ENCODE measurements at regions not wholly inside any gene's neighbourhood (a gene's known extent, or its start where the extent isn't known, plus 50 kb on each side); places are given as distances from the start of the nearest gene placed in this dataset.

DNA sequence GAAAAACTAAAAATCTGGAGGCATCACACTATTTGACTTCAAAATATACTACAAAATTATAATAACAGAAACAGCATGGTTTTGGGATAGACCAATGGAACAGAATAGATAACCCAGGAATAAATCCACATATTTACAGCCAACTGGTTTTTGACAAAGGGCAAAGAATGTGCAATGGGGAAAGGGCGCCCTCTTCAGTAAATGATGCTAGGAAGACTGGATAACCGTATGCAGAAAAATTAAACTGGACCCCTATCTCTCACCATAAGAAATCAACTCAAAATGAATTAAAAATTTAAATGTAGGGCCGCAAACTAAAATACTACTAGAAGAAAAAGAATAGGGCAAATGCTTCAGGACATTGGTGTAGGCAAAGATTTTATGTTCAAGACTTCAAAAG, 440.5 kb upstream of the SGCG start:
- H3K36me3 ChIP-seq, result no peaks in the 10 kb centered on the region
- no peaks in the 10 kb centered on the region for H3K4me1 ChIP-seq
- no peak for DNase-seq (ENCODE audit: low spot score)
- no peak overlapping the region for H3K27ac ChIP-seq
- H3K27me3 ChIP-seq, result no peaks in the 10 kb centered on the region
- TF ChIP-seq CTCF (IDR thresholded peaks at IDR 0.05), result no peak
- H3K4me3 ChIP-seq, result no peak overlapping the region
- peaks cover 0 to 5% of the 10 kb centered on the region in 2 donors for H3K9me3 ChIP-seq

- no peak for DNase-seq (ENCODE audit: low spot score)
Observed at GRCh38 chr13:22744688-22745452, 435.9 kb upstream of the SGCG start.

GRCh38 chr13:22748866-22749577, 431.8 kb upstream of the SGCG start:
- Histone ChIP-seq H3K4me1 (no peaks in the 10 kb centered on the region), H3K9me3 (peaks cover 0 to 8% of the 10 kb centered on the region in 2 donors), H3K4me3 (no peak overlapping the region), H3K27ac (no peak overlapping the region), H3K27me3 (no peaks in the 10 kb centered on the region), H3K36me3 (no peaks in the 10 kb centered on the region)
- no peak for DNase-seq (ENCODE audit: low spot score)
- no peak for TF ChIP-seq CTCF (IDR thresholded peaks at IDR 0.05)

More at GRCh38 chr13:22744688-22745452, 435.9 kb upstream of the SGCG start:
- H3K4me3 ChIP-seq, result no peak overlapping the region
- no peaks in the 10 kb centered on the region for H3K4me1 ChIP-seq
- no peaks in the 10 kb centered on the region for H3K36me3 ChIP-seq
- no peak overlapping the region for H3K27ac ChIP-seq
- peaks cover 0 to 5% of the 10 kb centered on the region in 2 donors for H3K9me3 ChIP-seq
- TF ChIP-seq CTCF (IDR thresholded peaks at IDR 0.05), result no peak
- H3K27me3 ChIP-seq, result no peaks in the 10 kb centered on the region

DNA sequence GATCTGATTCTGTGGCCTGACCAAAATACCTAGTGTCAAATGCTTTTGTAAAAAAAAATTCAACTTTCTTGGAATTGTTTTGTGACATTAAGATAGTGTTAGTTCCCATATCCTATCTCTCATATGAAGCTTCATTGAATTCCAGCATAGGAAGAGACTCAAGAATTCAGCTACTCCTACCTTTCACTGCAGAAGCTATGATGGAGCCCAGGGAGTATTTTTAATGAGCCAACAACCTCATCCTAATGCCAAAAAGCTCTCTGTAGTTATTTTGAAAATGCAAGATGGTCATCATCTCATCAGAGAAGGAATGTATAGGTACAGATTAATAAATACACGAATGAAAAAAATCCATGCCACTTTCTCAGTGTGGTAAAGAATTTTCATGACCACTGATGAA, 431.2 kb upstream of the SGCG start:
- DNase-seq (ENCODE audit: low spot score), result no peak
- no peaks in the 10 kb centered on the region for H3K4me1 ChIP-seq
- H3K36me3 ChIP-seq, result no peaks in the 10 kb centered on the region
- no peak overlapping the region for H3K27ac ChIP-seq
- H3K27me3 ChIP-seq, result no peaks in the 10 kb centered on the region
- peaks cover 0 to 8% of the 10 kb centered on the region in 2 donors for H3K9me3 ChIP-seq
- no peak for TF ChIP-seq CTCF (IDR thresholded peaks at IDR 0.05)
- no peak overlapping the region for H3K4me3 ChIP-seq

DNA sequence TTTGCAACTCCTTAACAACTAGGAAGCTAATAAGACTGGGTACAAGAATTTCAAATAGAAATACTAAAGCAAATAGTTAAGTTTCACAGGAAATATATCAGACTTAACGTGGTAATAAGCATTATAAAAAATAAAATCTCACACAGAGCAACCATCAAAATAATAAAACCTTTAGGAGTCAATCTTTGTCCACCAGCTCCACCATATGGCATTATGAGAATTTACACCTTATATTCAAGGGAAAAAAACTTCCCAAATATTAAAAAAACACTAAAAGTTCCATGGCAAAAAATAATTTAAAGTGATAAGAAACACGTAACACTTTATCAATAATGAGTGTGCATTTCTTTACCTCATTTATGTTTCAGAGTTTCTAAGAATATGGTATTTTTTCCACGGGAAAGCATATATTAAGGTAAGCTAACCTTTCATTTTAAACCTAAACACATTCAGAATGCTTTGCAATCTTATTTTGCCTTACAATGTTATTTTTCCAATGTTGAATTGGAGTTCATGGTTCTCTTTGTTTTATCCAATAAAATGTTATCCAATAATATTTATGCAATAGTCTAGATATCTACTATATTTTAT, 423.2 kb upstream of the SGCG start:
- Histone ChIP-seq H3K27ac (no peak overlapping the region), H3K27me3 (no peaks in the 10 kb centered on the region), H3K36me3 (no peaks in the 10 kb centered on the region), H3K4me1 (no peaks in the 10 kb centered on the region), H3K9me3 (peaks cover 0 to 8% of the 10 kb centered on the region in 2 donors), H3K4me3 (no peak overlapping the region)
- DNase-seq (ENCODE audit: low spot score), result no peak
- TF ChIP-seq CTCF (IDR thresholded peaks at IDR 0.05), result peak; percentile 30 to 65

Data from right atrium auricular region (tissue), 2 donors.